ENCODE measurements at regions not wholly inside any gene's neighbourhood (a gene's known extent, or its start where the extent isn't known, plus 50 kb on each side); places are given as distances from the start of the nearest gene placed in this dataset.
A peak's percentile ranks its signal among the peaks of the same experiment; 100 is the strongest.
"Not testable (repeated sequence)": the region's sequence is repeated elsewhere in the genome, so short reads cannot be mapped to it uniquely, and the experiment has no call there.

- H3K36me3 ChIP-seq (replicated peaks; ENCODE audit: control insufficient read depth, insufficient read depth, low read length); H3K27me3 ChIP-seq (ENCODE audit: control insufficient read depth, insufficient read depth, low read length); H3K4me3 ChIP-seq (ENCODE audit: insufficient read depth, low read depth, low read length): not testable (repeated sequence)
- peak; percentile 39 for DNase-seq
These were observed 109.8 kb downstream of the OTOP1 start for GRCh38 chr4:4116901-4117300.

DNA sequence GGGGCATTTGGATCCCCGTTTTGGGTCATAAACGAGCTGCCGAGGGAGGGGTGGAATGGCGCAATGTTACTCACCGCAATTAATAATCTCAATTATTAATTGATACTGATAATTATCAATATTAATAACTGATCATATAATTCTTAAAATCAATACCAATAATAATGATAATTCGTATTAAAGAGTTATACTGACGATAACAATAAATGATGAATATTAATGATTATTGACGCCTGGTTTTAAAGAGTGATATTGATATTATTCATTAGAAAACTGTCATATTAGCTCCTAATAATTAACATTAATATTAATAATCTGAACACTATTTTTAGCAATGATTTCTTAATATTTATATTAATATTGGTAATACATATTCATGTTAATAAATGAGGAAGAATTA, 92.4 kb downstream of the OTOP1 start:
- not testable (repeated sequence) for DNase-seq; H3K27me3 ChIP-seq (ENCODE audit: control insufficient read depth, insufficient read depth, low read length)

GRCh38 chr4:4136621-4137020, 90.1 kb downstream of the OTOP1 start:
- not testable (repeated sequence) for DNase-seq; H3K36me3 ChIP-seq (replicated peaks; ENCODE audit: control insufficient read depth, insufficient read depth, low read length); H3K27me3 ChIP-seq (ENCODE audit: control insufficient read depth, insufficient read depth, low read length)

More for the DNA sequence above, 92.4 kb downstream of the OTOP1 start:
- not testable (repeated sequence) for H3K4me3 ChIP-seq (ENCODE audit: insufficient read depth, low read depth, low read length); H3K36me3 ChIP-seq (replicated peaks; ENCODE audit: control insufficient read depth, insufficient read depth, low read length)

More at GRCh38 chr4:4136621-4137020, 90.1 kb downstream of the OTOP1 start:
- H3K4me3 ChIP-seq (ENCODE audit: insufficient read depth, low read depth, low read length) = not testable (repeated sequence)

All from H7 (cell line).